ENCODE measurements at regions not wholly inside any gene's neighbourhood (a gene's known extent, or its start where the extent isn't known, plus 50 kb on each side); places are given as distances from the start of the nearest gene placed in this dataset.

GRCh38 chr11:112541140-112542046, 280.7 kb upstream of the PLET1 start:
- TF ChIP-seq TAF1 (IDR thresholded peaks at IDR 0.05; ENCODE audit: borderline replicate concordance, insufficient read depth, low read length) = no peak
- TF ChIP-seq REST (IDR thresholded peaks at IDR 0.05; ENCODE audit: insufficient read depth in 1 of 2, low read depth in 2 of 2, low read length in 2 of 2) = no peak
- TF ChIP-seq SIN3A (IDR thresholded peaks at IDR 0.05; ENCODE audit: borderline replicate concordance, insufficient read depth, low read length) = no peak
